ENCODE measurements at regions not wholly inside any gene's neighbourhood (a gene's known extent, or its start where the extent isn't known, plus 50 kb on each side); places are given as distances from the start of the nearest gene placed in this dataset.

- Histone ChIP-seq H2AK5ac (ENCODE audit: low read length) (no peak overlapping the region), H2BK120ac (ENCODE audit: insufficient read depth, low read length, poor library complexity) (no peak overlapping the region), H3K23ac (ENCODE audit: low read length) (no peak overlapping the region), H3K9ac (ENCODE audit: low read length) (no peak overlapping the region), H3K79me2 (ENCODE audit: control insufficient read depth, insufficient read depth, low read length, poor library complexity) (no peaks in the 10 kb centered on the region), H3K4me3 (ENCODE audit: low read depth, low read length) (no peak overlapping the region), H3K14ac (ENCODE audit: low read length) (no peak overlapping the region), H3K79me1 (ENCODE audit: low read length) (no peaks in the 10 kb centered on the region), H3K9me3 (ENCODE audit: insufficient read depth, low read depth, low read length) (peaks cover 9% of the 10 kb centered on the region), H3K27ac (ENCODE audit: low read depth, low read length) (no peak overlapping the region), H3K4ac (ENCODE audit: low read depth, low read length) (no peak overlapping the region), H2AFZ (ENCODE audit: insufficient read depth, low read length, poor library complexity) (no peak overlapping the region), H4K12ac (ENCODE audit: low read depth, low read length) (no peak overlapping the region), H3K18ac (ENCODE audit: low read length) (no peak overlapping the region), H2BK12ac (ENCODE audit: low read length) (no peak overlapping the region), H3K4me1 (ENCODE audit: control insufficient read depth in 1 of 2, insufficient read depth in 2 of 2, low read length in 2 of 2) (no peaks in the 10 kb centered on the region), H3K27me3 (ENCODE audit: insufficient read depth, low read length) (no peaks in the 10 kb centered on the region), H3K4me2 (ENCODE audit: low read length) (no peak overlapping the region), H4K91ac (ENCODE audit: low read depth, low read length) (no peak overlapping the region), H2BK5ac (ENCODE audit: low read depth, low read length, poor library complexity) (no peak overlapping the region), H3K36me3 (ENCODE audit: control insufficient read depth in 1 of 2, insufficient read depth in 2 of 2, low read length in 2 of 2) (no peaks in the 10 kb centered on the region), H4K8ac (ENCODE audit: low read depth, low read length) (no peak overlapping the region)
- no peak for DNase-seq
- no CpG with 5 or more reads among the region's 3 CpGs for WGBS (ENCODE audit: extremely low coverage, insufficient coverage, insufficient read length)
Measured at GRCh38 chr13:109428146-109428545, 358.2 kb downstream of the IRS2 start.

GRCh38 chr13:109427695-109428094 lies 358.7 kb downstream of the IRS2 start:
- Histone ChIP-seq H3K4ac (ENCODE audit: low read depth, low read length) (no peak overlapping the region), H2AFZ (ENCODE audit: insufficient read depth, low read length, poor library complexity) (no peak overlapping the region), H3K18ac (ENCODE audit: low read length) (no peak overlapping the region), H4K91ac (ENCODE audit: low read depth, low read length) (no peak overlapping the region), H3K4me3 (ENCODE audit: low read depth, low read length) (no peak overlapping the region), H2BK5ac (ENCODE audit: low read depth, low read length, poor library complexity) (no peak overlapping the region), H3K36me3 (ENCODE audit: control insufficient read depth in 1 of 2, insufficient read depth in 2 of 2, low read length in 2 of 2) (no peaks in the 10 kb centered on the region), H3K4me2 (ENCODE audit: low read length) (no peak overlapping the region), H3K27ac (ENCODE audit: low read depth, low read length) (no peak overlapping the region), H3K79me2 (ENCODE audit: control insufficient read depth, insufficient read depth, low read length, poor library complexity) (no peaks in the 10 kb centered on the region), H3K23ac (ENCODE audit: low read length) (no peak overlapping the region), H2AK5ac (ENCODE audit: low read length) (no peak overlapping the region), H3K14ac (ENCODE audit: low read length) (no peak overlapping the region), H4K12ac (ENCODE audit: low read depth, low read length) (no peak overlapping the region), H2BK120ac (ENCODE audit: insufficient read depth, low read length, poor library complexity) (no peak overlapping the region), H2BK12ac (ENCODE audit: low read length) (no peak overlapping the region), H3K9me3 (ENCODE audit: insufficient read depth, low read depth, low read length) (peaks cover 7% of the 10 kb centered on the region), H3K9ac (ENCODE audit: low read length) (no peak overlapping the region), H4K8ac (ENCODE audit: low read depth, low read length) (no peak overlapping the region), H3K79me1 (ENCODE audit: low read length) (no peaks in the 10 kb centered on the region), H3K27me3 (ENCODE audit: insufficient read depth, low read length) (no peaks in the 10 kb centered on the region), H3K4me1 (ENCODE audit: control insufficient read depth in 1 of 2, insufficient read depth in 2 of 2, low read length in 2 of 2) (no peaks in the 10 kb centered on the region)
- no CpG with 5 or more reads among the region's 3 CpGs for WGBS (ENCODE audit: extremely low coverage, insufficient coverage, insufficient read length)
- no peak for DNase-seq

- Histone ChIP-seq H3K27me3 (ENCODE audit: insufficient read depth, low read length) (no peaks in the 10 kb centered on the region), H3K79me1 (ENCODE audit: low read length) (no peaks in the 10 kb centered on the region), H3K27ac (ENCODE audit: low read depth, low read length) (no peak overlapping the region), H3K18ac (ENCODE audit: low read length) (no peak overlapping the region), H3K79me2 (ENCODE audit: control insufficient read depth, insufficient read depth, low read length, poor library complexity) (no peaks in the 10 kb centered on the region), H3K4me3 (ENCODE audit: low read depth, low read length) (no peak overlapping the region), H2AK5ac (ENCODE audit: low read length) (no peak overlapping the region), H4K8ac (ENCODE audit: low read depth, low read length) (no peak overlapping the region), H3K14ac (ENCODE audit: low read length) (no peak overlapping the region), H3K4ac (ENCODE audit: low read depth, low read length) (no peak overlapping the region), H4K91ac (ENCODE audit: low read depth, low read length) (no peak overlapping the region), H2BK5ac (ENCODE audit: low read depth, low read length, poor library complexity) (no peak overlapping the region), H3K9ac (ENCODE audit: low read length) (no peak overlapping the region), H3K36me3 (ENCODE audit: control insufficient read depth in 1 of 2, insufficient read depth in 2 of 2, low read length in 2 of 2) (no peaks in the 10 kb centered on the region), H2BK12ac (ENCODE audit: low read length) (no peak overlapping the region), H3K4me2 (ENCODE audit: low read length) (no peak overlapping the region), H2AFZ (ENCODE audit: insufficient read depth, low read length, poor library complexity) (no peak overlapping the region), H2BK120ac (ENCODE audit: insufficient read depth, low read length, poor library complexity) (no peak overlapping the region), H3K9me3 (ENCODE audit: insufficient read depth, low read depth, low read length) (peaks cover 2% of the 10 kb centered on the region), H3K4me1 (ENCODE audit: control insufficient read depth in 1 of 2, insufficient read depth in 2 of 2, low read length in 2 of 2) (no peaks in the 10 kb centered on the region), H3K23ac (ENCODE audit: low read length) (no peak overlapping the region), H4K12ac (ENCODE audit: low read depth, low read length) (no peak overlapping the region)
- WGBS (ENCODE audit: extremely low coverage, insufficient coverage, insufficient read length), result no CpG with 5 or more reads among the region's 2 CpGs
- no peak for DNase-seq
Measured at GRCh38 chr13:109427148-109427547, 359.2 kb downstream of the IRS2 start.

- Histone ChIP-seq H3K9ac (ENCODE audit: low read length) (no peak overlapping the region), H4K12ac (ENCODE audit: low read depth, low read length) (no peak overlapping the region), H2BK12ac (ENCODE audit: low read length) (no peak overlapping the region), H3K79me1 (ENCODE audit: low read length) (no peaks in the 10 kb centered on the region), H3K4me1 (ENCODE audit: control insufficient read depth in 1 of 2, insufficient read depth in 2 of 2, low read length in 2 of 2) (no peaks in the 10 kb centered on the region), H2BK120ac (ENCODE audit: insufficient read depth, low read length, poor library complexity) (no peak overlapping the region), H2BK5ac (ENCODE audit: low read depth, low read length, poor library complexity) (no peak overlapping the region), H3K36me3 (ENCODE audit: control insufficient read depth in 1 of 2, insufficient read depth in 2 of 2, low read length in 2 of 2) (no peaks in the 10 kb centered on the region), H3K4me2 (ENCODE audit: low read length) (no peak overlapping the region), H4K91ac (ENCODE audit: low read depth, low read length) (no peak overlapping the region), H3K4ac (ENCODE audit: low read depth, low read length) (no peak overlapping the region), H3K9me3 (ENCODE audit: insufficient read depth, low read depth, low read length) (peaks cover 1% of the 10 kb centered on the region), H3K14ac (ENCODE audit: low read length) (no peak overlapping the region), H2AFZ (ENCODE audit: insufficient read depth, low read length, poor library complexity) (no peak overlapping the region), H4K8ac (ENCODE audit: low read depth, low read length) (no peak overlapping the region), H2AK5ac (ENCODE audit: low read length) (no peak overlapping the region), H3K23ac (ENCODE audit: low read length) (no peak overlapping the region), H3K79me2 (ENCODE audit: control insufficient read depth, insufficient read depth, low read length, poor library complexity) (no peaks in the 10 kb centered on the region), H3K27me3 (ENCODE audit: insufficient read depth, low read length) (no peaks in the 10 kb centered on the region), H3K4me3 (ENCODE audit: low read depth, low read length) (no peak overlapping the region), H3K18ac (ENCODE audit: low read length) (no peak overlapping the region), H3K27ac (ENCODE audit: low read depth, low read length) (no peak overlapping the region)
- no CpG with 5 or more reads among the region's 1 CpG for WGBS (ENCODE audit: extremely low coverage, insufficient coverage, insufficient read length)
- DNase-seq, result no peak
Measured at GRCh38 chr13:109426690-109426990, 359.7 kb downstream of the IRS2 start.

All from trophoblast cell (in vitro differentiated cells and primary cell).